NCI-H1092 (cell line): ENCODE measurements at regions not wholly inside any gene's neighbourhood (a gene's known extent, or its start where the extent isn't known, plus 50 kb on each side); places are given as distances from the start of the nearest gene placed in this dataset.

Experiments
- DNase-seq: peaks from one replicate; lab custom pipeline; 2025; lab: John Stamatoyannopoulos, UW

DNA sequence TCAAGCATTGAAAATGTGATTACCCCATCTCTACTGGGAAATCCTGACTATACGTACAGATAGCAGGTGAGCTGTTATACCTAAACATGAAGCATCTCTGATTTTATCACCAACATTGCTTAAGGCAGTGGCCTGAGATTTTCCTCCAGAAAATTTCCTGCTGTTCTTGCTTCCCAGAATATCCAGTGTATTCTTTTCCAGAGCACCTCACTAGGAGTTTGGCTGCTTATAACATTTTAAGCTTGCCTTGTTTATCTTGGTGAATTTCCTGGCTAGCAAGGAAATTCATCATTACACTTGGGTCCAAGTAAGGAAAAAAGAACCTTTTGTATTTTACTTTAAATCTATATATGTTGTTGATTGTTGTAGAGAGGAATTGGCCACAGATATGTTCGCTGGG lies 73.0 kb upstream of the CLCN4 start:
- no peak for DNase-seq

DNA sequence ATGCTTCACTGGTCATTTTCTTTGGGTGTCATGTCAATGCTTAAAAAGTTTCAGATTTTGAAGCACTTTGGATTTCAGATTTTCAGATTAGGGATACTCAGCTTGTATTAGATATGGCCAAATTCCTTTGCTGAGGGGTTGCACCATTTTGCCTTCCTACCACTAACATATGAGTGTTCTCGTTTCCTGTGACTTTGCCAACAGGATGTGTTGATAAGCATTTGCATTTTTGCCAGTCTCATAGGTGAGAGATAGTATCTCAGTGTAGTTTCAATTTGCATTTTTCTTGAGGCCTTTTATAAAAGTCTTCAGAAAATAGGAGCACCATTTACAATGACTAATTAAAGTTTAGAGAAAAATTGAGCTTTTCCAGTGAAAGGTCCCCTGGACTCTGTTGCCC lies 71.6 kb upstream of the CLCN4 start:
- no peak for DNase-seq

GRCh38 chrX:10086676-10087075 lies 70.1 kb upstream of the CLCN4 start:
- DNase-seq: no peak

- no peak for DNase-seq
Observed at GRCh38 chrX:10087391-10087790, 69.4 kb upstream of the CLCN4 start.

GRCh38 chrX:10089378-10089795 lies 67.4 kb upstream of the CLCN4 start:
- peak; percentile 32 for DNase-seq

GRCh38 chrX:10090319-10090718 lies 66.5 kb upstream of the CLCN4 start:
- no peak for DNase-seq

GRCh38 chrX:10095246-10095645 lies 61.5 kb upstream of the CLCN4 start:
- no peak for DNase-seq

- no peak for DNase-seq
Observed at GRCh38 chrX:10095698-10096432, 60.9 kb upstream of the CLCN4 start.

DNA sequence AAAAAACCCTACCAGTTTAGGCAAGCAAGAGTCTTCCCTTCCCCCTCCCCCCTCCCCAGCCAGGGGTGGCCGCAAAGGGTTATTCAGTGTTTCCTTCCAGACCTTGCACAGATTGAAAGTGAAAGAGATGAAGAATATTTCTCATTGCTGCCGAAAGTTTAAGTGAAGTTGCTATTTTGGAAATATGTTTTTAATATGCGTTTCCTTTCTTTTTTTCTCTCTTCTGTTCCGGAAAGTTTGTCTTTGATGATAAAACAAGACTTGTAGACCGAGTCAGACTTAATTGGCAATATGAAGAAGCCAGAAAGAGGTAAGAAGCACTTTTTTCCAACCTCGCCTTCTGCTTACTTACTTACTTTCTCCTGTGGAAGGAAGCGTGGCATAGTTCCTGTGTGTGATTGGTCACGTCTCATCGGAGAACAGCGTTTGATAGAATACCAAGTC lies 58.5 kb upstream of the CLCN4 start:
- DNase-seq: no peak

GRCh38 chrX:10099411-10099810 lies 57.4 kb upstream of the CLCN4 start:
- no peak for DNase-seq

DNA sequence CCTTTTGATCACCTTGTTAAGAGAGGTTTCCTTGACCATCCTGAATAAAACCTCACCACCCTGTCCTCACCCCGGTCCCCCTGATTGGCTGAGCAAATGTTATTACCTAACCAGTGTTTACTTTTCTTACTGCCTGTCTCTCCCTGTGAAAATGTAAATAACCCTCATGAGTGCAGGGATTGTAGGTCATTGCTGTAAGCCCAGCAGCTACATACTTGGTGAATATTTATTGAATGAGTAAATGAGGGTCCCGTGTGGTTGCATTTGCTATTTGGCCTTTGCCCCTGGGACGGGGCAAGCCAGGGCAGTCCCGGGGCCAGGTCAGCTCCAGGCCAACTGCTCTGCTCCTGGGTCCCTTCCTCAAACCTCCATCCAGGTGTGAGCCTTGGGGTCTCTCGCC lies 55.5 kb upstream of the CLCN4 start:
- DNase-seq: no peak

DNA sequence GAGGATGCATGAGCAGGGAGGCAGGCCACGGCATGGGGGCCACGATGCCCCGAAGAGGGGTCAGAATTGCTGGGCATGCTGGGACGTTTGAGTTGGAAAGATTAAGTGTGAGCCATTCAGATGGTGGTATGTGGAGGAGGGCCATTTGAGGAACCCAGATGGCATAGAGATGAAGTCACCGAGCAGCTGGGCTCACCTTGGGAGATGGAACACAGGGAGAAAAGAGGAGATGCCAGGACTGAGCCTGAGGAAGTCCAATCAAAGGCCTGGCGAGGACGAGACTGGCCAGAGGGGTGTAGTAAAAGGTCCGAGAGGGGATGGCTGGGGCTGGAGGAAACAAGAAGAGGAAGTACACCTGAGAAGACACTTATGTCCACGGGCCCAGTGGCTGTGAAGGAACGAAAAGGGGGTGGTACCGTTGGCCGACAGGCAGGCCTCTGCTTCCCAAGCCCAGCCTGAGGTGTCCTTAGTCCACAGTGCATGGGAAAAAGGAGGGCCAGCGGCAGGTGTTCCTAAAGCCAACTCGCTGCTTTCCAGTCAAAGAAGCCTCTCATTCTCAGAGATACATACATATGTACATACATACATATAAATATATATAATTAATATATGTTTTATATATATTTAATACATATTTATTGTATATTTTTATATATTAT lies 54.6 kb upstream of the CLCN4 start:
- no peak for DNase-seq

- no peak for DNase-seq
Observed at GRCh38 chrX:10103023-10103422, 53.8 kb upstream of the CLCN4 start.

DNA sequence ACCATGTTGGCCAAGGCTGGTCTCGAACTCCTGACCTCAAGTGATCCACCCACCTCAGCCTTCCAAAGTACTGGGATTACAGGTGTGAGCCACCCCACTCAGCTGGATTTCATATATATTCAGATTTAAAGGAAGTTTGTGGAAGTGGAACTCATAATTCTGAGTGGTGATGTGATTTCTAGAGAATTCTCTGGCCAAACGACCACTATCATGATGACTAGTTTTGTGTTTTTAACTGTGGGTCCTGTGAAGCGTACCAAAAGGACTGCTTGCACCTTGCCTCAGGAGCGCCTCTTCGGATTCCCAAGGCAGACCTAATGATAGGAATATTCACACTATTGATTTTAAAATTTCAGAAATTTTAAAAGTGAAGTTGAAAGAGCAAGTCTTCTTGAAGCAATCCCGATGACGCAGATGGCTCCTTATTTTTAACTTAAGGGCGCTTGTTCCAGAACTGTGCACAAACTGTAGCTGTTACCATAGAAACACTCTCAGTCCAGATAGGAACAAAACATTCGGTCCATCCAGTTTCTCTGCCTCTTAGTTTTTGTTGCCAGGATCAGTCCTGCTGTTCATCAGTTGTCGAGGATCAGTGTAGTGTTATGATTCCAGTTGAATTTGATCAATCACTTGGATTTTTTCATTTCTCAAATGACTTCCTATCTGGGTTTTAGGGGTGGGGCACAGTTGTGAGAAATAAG lies 51.7 kb upstream of the CLCN4 start:
- no peak for DNase-seq

- DNase-seq: no peak
Observed at GRCh38 chrX:10106806-10107205, 50.0 kb upstream of the CLCN4 start.
